ENCODE measurements at regions not wholly inside any gene's neighbourhood (a gene's known extent, or its start where the extent isn't known, plus 50 kb on each side); places are given as distances from the start of the nearest gene placed in this dataset.

DNA sequence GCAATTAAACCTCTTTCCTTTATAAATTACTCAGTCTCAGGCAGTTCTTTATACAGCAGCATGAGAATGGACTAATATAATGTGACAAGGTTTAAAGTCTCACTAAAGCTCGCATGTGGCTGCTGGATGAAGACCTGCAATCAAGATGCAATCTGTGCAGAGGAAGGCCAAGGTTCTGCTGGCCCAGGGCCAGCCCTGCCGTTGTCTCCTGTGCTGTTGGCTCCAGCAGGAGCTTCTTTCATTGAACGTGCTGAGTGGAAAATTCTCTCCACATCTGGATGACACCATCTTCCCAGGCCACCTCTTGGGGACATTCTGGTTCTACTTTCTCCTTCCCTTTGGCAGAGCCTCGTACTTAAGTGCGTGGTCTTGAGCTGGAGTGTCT, 742.2 kb downstream of the VRK1 start:
- no CpG with 5 or more reads among the region's 5 CpGs for WGBS, 2 donors (ENCODE audit: extremely low coverage in 2 of 2, insufficient read length in 2 of 2, insufficient replicate concordance in 1 of 2)
- no peaks in the 10 kb centered on the region for H3K9me3 ChIP-seq (replicated peaks in 1 of 2; ENCODE audit: control insufficient read depth in 2 of 2, insufficient read depth in 1 of 2, low read depth in 1 of 2, low read length in 2 of 2)
- no peak overlapping the region for H3K18ac ChIP-seq (ENCODE audit: low read length)
- H2BK15ac ChIP-seq (ENCODE audit: low read length): no peak overlapping the region
- H2BK12ac ChIP-seq (ENCODE audit: low read length): no peak overlapping the region
- no peak overlapping the region for H3K14ac ChIP-seq (ENCODE audit: low read length)
- no peak overlapping the region for H3K4ac ChIP-seq (ENCODE audit: low read length)
- H2AFZ ChIP-seq (ENCODE audit: low read length): no peak overlapping the region
- H4K91ac ChIP-seq (ENCODE audit: low read depth, low read length, poor library complexity): no peak overlapping the region
- DNase-seq (ENCODE audit: low spot score): no peak
- H3K27me3 ChIP-seq (ENCODE audit: control insufficient read depth in 3 of 3, insufficient read depth in 3 of 3, low read depth in 1 of 3, low read length in 3 of 3): no peaks in the 10 kb centered on the region
- no peaks in the 10 kb centered on the region for H3K4me1 ChIP-seq (ENCODE audit: control insufficient read depth in 2 of 2, insufficient read depth in 1 of 2, low read depth in 1 of 2, low read length in 2 of 2)
- H3K36me3 ChIP-seq (replicated peaks in 1 of 2; ENCODE audit: control insufficient read depth in 2 of 2, insufficient read depth in 2 of 2, low read length in 2 of 2): no peaks in the 10 kb centered on the region
- no peaks in the 10 kb centered on the region for H3K79me1 ChIP-seq (ENCODE audit: low read depth, low read length)
- no peak overlapping the region for H3K9ac ChIP-seq (ENCODE audit: low read depth, low read length, poor library complexity)
- no peak overlapping the region for H3K4me2 ChIP-seq (ENCODE audit: insufficient read depth, low read length, poor library complexity, severe bottlenecking)
- no peak overlapping the region for H3K27ac ChIP-seq (replicated peaks; ENCODE audit: low read length)
- no peak overlapping the region for H2BK120ac ChIP-seq (ENCODE audit: low read depth, low read length)
- no peak overlapping the region for H4K8ac ChIP-seq (ENCODE audit: low read depth, low read length)
- no peak overlapping the region for H3K4me3 ChIP-seq (ENCODE audit: low read length in 2 of 2)
- no peak overlapping the region for H2AK5ac ChIP-seq (ENCODE audit: low read depth, low read length)
- H2BK5ac ChIP-seq (ENCODE audit: low read length): no peak overlapping the region
- H3K23ac ChIP-seq (ENCODE audit: low read depth, low read length, poor library complexity): no peak overlapping the region

DNA sequence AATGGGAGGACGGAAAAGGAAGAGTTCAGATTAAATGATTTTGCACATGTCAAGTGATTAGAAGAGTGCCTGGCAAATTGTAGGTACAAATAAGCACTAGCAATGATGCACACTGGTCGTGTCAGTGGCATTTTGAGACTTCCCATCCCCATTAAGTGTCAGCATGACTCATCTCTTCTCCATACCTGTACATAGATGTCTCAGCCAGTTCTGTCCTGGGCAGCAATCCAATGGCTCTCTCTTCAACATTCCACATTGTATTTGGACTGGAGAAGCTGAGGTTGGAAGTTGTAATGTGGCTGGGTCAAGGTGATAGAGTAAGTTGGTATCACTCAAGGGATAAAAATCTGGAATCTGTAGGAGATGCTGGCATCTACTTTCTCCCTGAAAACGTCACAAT, 742.7 kb downstream of the VRK1 start:
- Histone ChIP-seq H3K4me2 (ENCODE audit: insufficient read depth, low read length, poor library complexity, severe bottlenecking) (no peak overlapping the region), H3K27me3 (ENCODE audit: control insufficient read depth in 3 of 3, insufficient read depth in 3 of 3, low read depth in 1 of 3, low read length in 3 of 3) (no peaks in the 10 kb centered on the region), H2BK5ac (ENCODE audit: low read length) (no peak overlapping the region), H2AK5ac (ENCODE audit: low read depth, low read length) (no peak overlapping the region), H3K79me1 (ENCODE audit: low read depth, low read length) (no peaks in the 10 kb centered on the region), H4K91ac (ENCODE audit: low read depth, low read length, poor library complexity) (no peak overlapping the region), H3K36me3 (replicated peaks in 1 of 2; ENCODE audit: control insufficient read depth in 2 of 2, insufficient read depth in 2 of 2, low read length in 2 of 2) (no peaks in the 10 kb centered on the region), H3K4me1 (ENCODE audit: control insufficient read depth in 2 of 2, insufficient read depth in 1 of 2, low read depth in 1 of 2, low read length in 2 of 2) (no peaks in the 10 kb centered on the region), H3K23ac (ENCODE audit: low read depth, low read length, poor library complexity) (no peak overlapping the region), H2BK12ac (ENCODE audit: low read length) (no peak overlapping the region), H4K8ac (ENCODE audit: low read depth, low read length) (no peak overlapping the region), H3K9ac (ENCODE audit: low read depth, low read length, poor library complexity) (no peak overlapping the region), H3K9me3 (replicated peaks in 1 of 2; ENCODE audit: control insufficient read depth in 2 of 2, insufficient read depth in 1 of 2, low read depth in 1 of 2, low read length in 2 of 2) (no peaks in the 10 kb centered on the region), H2BK120ac (ENCODE audit: low read depth, low read length) (no peak overlapping the region), H3K14ac (ENCODE audit: low read length) (no peak overlapping the region), H3K18ac (ENCODE audit: low read length) (no peak overlapping the region), H2AFZ (ENCODE audit: low read length) (no peak overlapping the region), H3K4me3 (ENCODE audit: low read length in 2 of 2) (no peak overlapping the region), H2BK15ac (ENCODE audit: low read length) (no peak overlapping the region), H3K27ac (replicated peaks; ENCODE audit: low read length) (no peak overlapping the region), H3K4ac (ENCODE audit: low read length) (no peak overlapping the region)
- WGBS, 2 donors (ENCODE audit: extremely low coverage in 2 of 2, insufficient read length in 2 of 2, insufficient replicate concordance in 1 of 2): no CpG with 5 or more reads among the region's 3 CpGs
- DNase-seq (ENCODE audit: low spot score): no peak

DNA sequence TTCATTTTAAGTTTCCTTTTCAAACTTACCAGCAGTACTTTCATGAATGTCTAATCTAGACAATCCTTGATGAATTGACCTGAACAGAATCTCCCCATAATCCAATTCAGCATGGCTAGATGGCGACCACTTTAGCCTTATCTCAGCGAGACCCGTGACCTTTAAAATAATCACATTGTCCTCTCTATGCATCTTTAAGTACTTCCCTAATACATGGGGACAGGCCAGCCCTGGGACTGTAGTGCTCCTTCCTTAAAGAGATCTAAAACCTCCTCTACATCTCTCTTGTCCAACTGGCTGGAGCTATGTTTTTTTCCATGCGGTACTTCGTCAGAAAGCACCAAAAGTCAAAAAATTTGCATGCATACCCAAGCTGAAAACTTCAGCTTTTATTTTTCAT, 746.0 kb downstream of the VRK1 start:
- no peak overlapping the region for H3K4ac ChIP-seq (ENCODE audit: low read length)
- no peak overlapping the region for H4K91ac ChIP-seq (ENCODE audit: low read depth, low read length, poor library complexity)
- H3K4me1 ChIP-seq (ENCODE audit: control insufficient read depth in 2 of 2, insufficient read depth in 1 of 2, low read depth in 1 of 2, low read length in 2 of 2): no peaks in the 10 kb centered on the region
- H2AK5ac ChIP-seq (ENCODE audit: low read depth, low read length): no peak overlapping the region
- peak overlapping the region; percentile 10 for H3K9ac ChIP-seq (ENCODE audit: low read depth, low read length, poor library complexity)
- no peak overlapping the region for H2BK5ac ChIP-seq (ENCODE audit: low read length)
- WGBS, 2 donors (ENCODE audit: extremely low coverage in 2 of 2, insufficient read length in 2 of 2, insufficient replicate concordance in 1 of 2): no CpG with 5 or more reads among the region's 5 CpGs
- H2BK120ac ChIP-seq (ENCODE audit: low read depth, low read length): no peak overlapping the region
- no peak overlapping the region for H3K23ac ChIP-seq (ENCODE audit: low read depth, low read length, poor library complexity)
- H3K36me3 ChIP-seq (replicated peaks in 1 of 2; ENCODE audit: control insufficient read depth in 2 of 2, insufficient read depth in 2 of 2, low read length in 2 of 2): no peaks in the 10 kb centered on the region
- no peak overlapping the region for H3K14ac ChIP-seq (ENCODE audit: low read length)
- no peak overlapping the region for H2AFZ ChIP-seq (ENCODE audit: low read length)
- H3K18ac ChIP-seq (ENCODE audit: low read length): no peak overlapping the region
- H2BK12ac ChIP-seq (ENCODE audit: low read length): no peak overlapping the region
- no peak overlapping the region for H3K4me3 ChIP-seq (ENCODE audit: low read length in 2 of 2)
- no peak for DNase-seq (ENCODE audit: low spot score)
- no peaks in the 10 kb centered on the region for H3K27me3 ChIP-seq (ENCODE audit: control insufficient read depth in 3 of 3, insufficient read depth in 3 of 3, low read depth in 1 of 3, low read length in 3 of 3)
- no peaks in the 10 kb centered on the region for H3K79me1 ChIP-seq (ENCODE audit: low read depth, low read length)
- H3K4me2 ChIP-seq (ENCODE audit: insufficient read depth, low read length, poor library complexity, severe bottlenecking): no peak overlapping the region
- no peak overlapping the region for H3K27ac ChIP-seq (replicated peaks; ENCODE audit: low read length)
- H3K9me3 ChIP-seq (replicated peaks in 1 of 2; ENCODE audit: control insufficient read depth in 2 of 2, insufficient read depth in 1 of 2, low read depth in 1 of 2, low read length in 2 of 2): no peaks in the 10 kb centered on the region
- no peak overlapping the region for H4K8ac ChIP-seq (ENCODE audit: low read depth, low read length)
- H2BK15ac ChIP-seq (ENCODE audit: low read length): no peak overlapping the region

DNA sequence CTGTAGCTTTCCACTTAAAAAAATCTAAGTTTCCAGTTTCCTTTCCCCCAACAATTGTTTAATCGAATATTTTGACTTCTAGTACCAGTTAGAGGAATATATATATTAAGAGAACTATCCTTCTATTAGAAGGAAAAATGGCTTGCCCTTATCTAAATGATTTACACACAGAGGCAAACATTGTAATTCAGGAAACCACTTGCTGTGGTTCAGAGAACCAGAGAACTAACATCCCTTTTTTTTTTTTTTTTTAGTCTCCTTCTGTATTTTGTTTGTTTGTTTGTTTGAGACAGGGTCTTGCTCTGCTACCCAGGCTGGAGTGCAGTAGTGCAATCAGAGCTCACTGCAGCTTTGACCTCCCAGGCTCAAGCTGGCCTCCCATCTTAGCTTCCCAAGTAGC, 746.6 kb downstream of the VRK1 start:
- Histone ChIP-seq H3K14ac (ENCODE audit: low read length) (no peak overlapping the region), H2BK120ac (ENCODE audit: low read depth, low read length) (no peak overlapping the region), H3K27me3 (ENCODE audit: control insufficient read depth in 3 of 3, insufficient read depth in 3 of 3, low read depth in 1 of 3, low read length in 3 of 3) (no peaks in the 10 kb centered on the region), H3K4ac (ENCODE audit: low read length) (no peak overlapping the region), H4K8ac (ENCODE audit: low read depth, low read length) (no peak overlapping the region), H3K27ac (replicated peaks; ENCODE audit: low read length) (no peak overlapping the region), H2AK5ac (ENCODE audit: low read depth, low read length) (no peak overlapping the region), H3K9me3 (replicated peaks in 1 of 2; ENCODE audit: control insufficient read depth in 2 of 2, insufficient read depth in 1 of 2, low read depth in 1 of 2, low read length in 2 of 2) (no peaks in the 10 kb centered on the region), H3K9ac (ENCODE audit: low read depth, low read length, poor library complexity) (no peak overlapping the region), H3K79me1 (ENCODE audit: low read depth, low read length) (no peaks in the 10 kb centered on the region), H2BK12ac (ENCODE audit: low read length) (no peak overlapping the region), H3K23ac (ENCODE audit: low read depth, low read length, poor library complexity) (no peak overlapping the region), H3K4me2 (ENCODE audit: insufficient read depth, low read length, poor library complexity, severe bottlenecking) (no peak overlapping the region), H4K91ac (ENCODE audit: low read depth, low read length, poor library complexity) (no peak overlapping the region), H3K36me3 (replicated peaks in 1 of 2; ENCODE audit: control insufficient read depth in 2 of 2, insufficient read depth in 2 of 2, low read length in 2 of 2) (no peaks in the 10 kb centered on the region), H2AFZ (ENCODE audit: low read length) (no peak overlapping the region), H3K18ac (ENCODE audit: low read length) (no peak overlapping the region), H3K4me3 (ENCODE audit: low read length in 2 of 2) (no peak overlapping the region), H2BK5ac (ENCODE audit: low read length) (no peak overlapping the region), H3K4me1 (ENCODE audit: control insufficient read depth in 2 of 2, insufficient read depth in 1 of 2, low read depth in 1 of 2, low read length in 2 of 2) (no peaks in the 10 kb centered on the region), H2BK15ac (ENCODE audit: low read length) (no peak overlapping the region)
- WGBS, 2 donors (ENCODE audit: extremely low coverage in 2 of 2, insufficient read length in 2 of 2, insufficient replicate concordance in 1 of 2): no CpG with 5 or more reads among the region's 1 CpG
- DNase-seq (ENCODE audit: low spot score): no peak
